ENCODE measurements at regions not wholly inside any gene's neighbourhood (a gene's known extent, or its start where the extent isn't known, plus 50 kb on each side); places are given as distances from the start of the nearest gene placed in this dataset.

DNA sequence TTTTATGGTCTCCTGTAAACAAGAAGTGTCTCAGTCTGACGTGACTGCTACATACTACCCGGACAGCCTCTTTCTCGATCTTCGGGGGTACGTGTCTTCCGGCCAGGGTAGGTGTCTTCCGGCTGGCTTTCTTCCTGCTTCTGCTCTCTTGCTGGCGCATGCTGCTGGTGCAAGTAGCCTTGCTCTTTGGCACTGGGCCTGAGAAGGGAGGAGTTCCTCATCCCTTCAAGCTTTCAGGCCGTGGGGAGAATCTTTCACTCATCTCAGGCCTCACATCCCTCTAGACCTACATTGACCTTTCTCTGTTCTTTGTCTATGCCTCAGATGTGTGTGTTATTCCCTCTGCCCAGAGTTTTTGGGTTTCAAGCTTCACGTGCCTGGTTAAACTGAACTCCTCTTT, 130.4 kb downstream of the JCAD start:
- no peak for TF ChIP-seq ZNF274 (IDR thresholded peaks at IDR 0.05; ENCODE audit: low read depth, low read length)
- TF ChIP-seq YY1 (IDR thresholded peaks at IDR 0.05; ENCODE audit: insufficient read depth, insufficient read length), result no peak
